Esophagus muscularis mucosa (tissue), 4 donors: ENCODE measurements at regions not wholly inside any gene's neighbourhood (a gene's known extent, or its start where the extent isn't known, plus 50 kb on each side); places are given as distances from the start of the nearest gene placed in this dataset.

Experiments
- DNase-seq: peaks from one replicate; pipeline ENCODE4 v3.0.0-alpha.2; 2017; ENCODE audit errors: extremely low spot score
- H3K27ac ChIP-seq, 4 donors: fragments of 200-600 bp; sonication (generic); replicated peaks in 1 of 4; 1 replicate in 3 of 4; 2 replicates in 1 of 4; pipeline ENCODE4 v1.5.1; 2016 to 2019; ENCODE audit warnings: mild to moderate bottlenecking in 1 of 4
- H3K27me3 ChIP-seq, 4 donors: fragments of 200-600 bp; sonication (generic); one replicate each; pipeline versions ENCODE4 v1.5.1 to v1.6.0; 2016 to 2019
- H3K36me3 ChIP-seq, 4 donors: fragments of 200-600 bp; sonication (generic); one replicate each; pipeline ENCODE4 v1.5.1; 2016 to 2019
- H3K4me1 ChIP-seq, 4 donors: fragments of 200-600 bp; sonication (generic); one replicate each; pipeline ENCODE4 v1.5.1; 2016 to 2019
- H3K4me3 ChIP-seq, 4 donors: fragments of 200-600 bp; sonication (generic); 1 replicate in 2 of 4; 2 replicates in 2 of 4; pipeline ENCODE4 v1.5.1; 2016 to 2019; ENCODE audit warnings: mild to moderate bottlenecking in 4 of 4, moderate library complexity in 1 of 4
- H3K9me3 ChIP-seq, 4 donors: fragments of 200-600 bp; sonication (generic); 1 replicate in 3 of 4; 2 replicates in 1 of 4; pipeline ENCODE4 v1.5.1; 2016 to 2019
- CTCF ChIP-seq, 3 experiments: fragments of 200-600 bp in 2 of 3; fragments of 450-650 bp in 1 of 3; sonication (generic) in 2 of 3; IDR thresholded peaks; one replicate each; pipeline ENCODE4 v1.5.1; 2017 to 2019; ENCODE audit warnings: antibody characterized with exemption in 3 of 3, mild to moderate bottlenecking in 2 of 3, moderate library complexity in 1 of 3
- EP300 ChIP-seq: sonication (generic); formaldehyde crosslinking; IDR thresholded peaks from one replicate; pipeline ENCODE4 v1.6.1; 2017; ENCODE audit warnings: antibody characterized with exemption
- POLR2A ChIP-seq: fragments of 450-650 bp; IDR thresholded peaks from one replicate; pipeline ENCODE4 v1.6.1; 2017; ENCODE audit warnings: antibody characterized with exemption, moderate library complexity, mild to moderate bottlenecking, low read depth
- POLR2AphosphoS5 ChIP-seq, 2 donors: sonication (generic); formaldehyde crosslinking; IDR thresholded peaks; one replicate each; pipeline ENCODE4 v1.6.1; 2017; ENCODE audit warnings: antibody characterized with exemption in 2 of 2
- WGBS: methylation state at CpG from one replicate; pipeline ENCODE4 v1.1.5; 2018; 5-methylcytosine and 5-hydroxymethylcytosine counted together
- intact Hi-C: fragments of 100-400 bp; cut with DNase I; formaldehyde crosslinking; loops from one replicate; pipeline ENCODE4 v1.15.1; 2023

DNA sequence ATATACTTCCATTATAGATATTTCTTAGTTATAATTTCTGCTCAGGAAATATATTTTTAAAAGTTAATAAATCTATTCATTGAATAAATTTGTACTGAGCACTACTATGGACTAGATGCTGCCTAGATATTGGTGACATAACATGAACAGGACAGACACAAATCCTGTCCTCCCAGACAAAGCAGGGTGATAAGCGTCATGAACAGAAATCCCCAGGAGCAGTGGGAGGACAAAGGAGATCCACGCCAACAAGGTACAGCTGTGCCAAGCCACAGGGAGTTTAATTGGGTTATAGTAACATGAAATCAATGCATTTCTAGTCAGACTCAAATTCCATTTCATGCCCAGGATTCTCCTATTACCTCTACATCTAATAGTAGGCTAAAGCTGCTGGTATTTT, 171.8 kb upstream of the CPNE8 start:
- Histone ChIP-seq H3K36me3 (no peaks in the 10 kb centered on the region), H3K27ac (no peak overlapping the region), H3K4me3 (no peak overlapping the region), H3K9me3 (no peaks in the 10 kb centered on the region), H3K4me1 (no peaks in the 10 kb centered on the region), H3K27me3 (no peaks in the 10 kb centered on the region)
- TF ChIP-seq POLR2A = no peak
- TF ChIP-seq CTCF (IDR thresholded peaks at IDR 0.05) = no peak
- no peak for TF ChIP-seq POLR2AphosphoS5 (IDR thresholded peaks at IDR 0.05)
- no peak for TF ChIP-seq EP300
- intact Hi-C loops = no loop called here
- DNase-seq = no peak
- 57% methylated on average over 2 of the region's 2 CpGs for WGBS

- no peak overlapping the region for H3K27ac ChIP-seq
- no peaks in the 10 kb centered on the region for H3K36me3 ChIP-seq
- no peaks in the 10 kb centered on the region for H3K4me1 ChIP-seq
- intact Hi-C loops = no loop called here
- no peaks in the 10 kb centered on the region for H3K27me3 ChIP-seq
- WGBS = 71% methylated on average over 2 of the region's 2 CpGs
- TF ChIP-seq POLR2A (no peak), EP300 (no peak), POLR2AphosphoS5 (IDR thresholded peaks at IDR 0.05) (no peak), CTCF (IDR thresholded peaks at IDR 0.05) (no peak)
- H3K9me3 ChIP-seq = no peaks in the 10 kb centered on the region
- DNase-seq = no peak
- H3K4me3 ChIP-seq = no peak overlapping the region
Measured at GRCh38 chr12:39074063-39074462, 168.7 kb upstream of the CPNE8 start.

DNA sequence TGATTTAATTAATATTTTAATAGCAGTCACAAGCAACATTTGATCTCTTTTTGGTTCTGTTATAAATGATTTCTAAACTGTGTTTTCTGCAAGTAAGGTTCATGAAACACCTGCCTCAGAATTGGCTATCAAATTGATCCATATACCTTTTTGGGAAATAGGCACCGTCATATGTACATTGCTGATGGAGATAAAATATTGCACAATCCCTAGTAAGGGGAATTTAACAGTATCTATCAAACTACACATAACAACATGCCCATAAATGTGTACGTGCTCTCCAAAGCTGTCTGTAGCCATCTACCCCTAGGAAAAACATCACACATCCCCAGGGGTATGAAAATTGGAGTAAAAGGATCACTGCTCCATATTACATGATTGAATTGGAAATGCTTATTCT, 167.3 kb upstream of the CPNE8 start:
- no peak for DNase-seq
- WGBS = 78% methylated on average over 2 of the region's 2 CpGs
- Histone ChIP-seq H3K4me3 (no peak overlapping the region), H3K27ac (no peak overlapping the region), H3K27me3 (no peaks in the 10 kb centered on the region), H3K9me3 (no peaks in the 10 kb centered on the region), H3K4me1 (no peaks in the 10 kb centered on the region), H3K36me3 (no peaks in the 10 kb centered on the region)
- intact Hi-C loops = no loop called here
- TF ChIP-seq POLR2AphosphoS5 (IDR thresholded peaks at IDR 0.05) (no peak), EP300 (no peak), POLR2A (no peak), CTCF (IDR thresholded peaks at IDR 0.05) (no peak)

GRCh38 chr12:39071611-39072010, 166.2 kb upstream of the CPNE8 start:
- 78% methylated on average over 4 of the region's 4 CpGs for WGBS
- Histone ChIP-seq H3K4me3 (no peak overlapping the region), H3K9me3 (no peaks in the 10 kb centered on the region), H3K4me1 (no peaks in the 10 kb centered on the region), H3K27ac (no peak overlapping the region), H3K36me3 (no peaks in the 10 kb centered on the region), H3K27me3 (no peaks in the 10 kb centered on the region)
- DNase-seq = no peak
- intact Hi-C loops = no loop called here
- TF ChIP-seq POLR2AphosphoS5 (IDR thresholded peaks at IDR 0.05) = no peak
- TF ChIP-seq CTCF (IDR thresholded peaks at IDR 0.05) = no peak
- TF ChIP-seq EP300 = no peak
- no peak for TF ChIP-seq POLR2A

GRCh38 chr12:39070775-39071174, 165.4 kb upstream of the CPNE8 start:
- no peak overlapping the region for H3K4me3 ChIP-seq
- no peaks in the 10 kb centered on the region for H3K27me3 ChIP-seq
- WGBS = 70% methylated on average over 2 of the region's 2 CpGs
- TF ChIP-seq POLR2A (no peak), POLR2AphosphoS5 (IDR thresholded peaks at IDR 0.05) (no peak), EP300 (no peak), CTCF (IDR thresholded peaks at IDR 0.05) (no peak)
- H3K9me3 ChIP-seq = no peaks in the 10 kb centered on the region
- no peak overlapping the region for H3K27ac ChIP-seq
- no peaks in the 10 kb centered on the region for H3K4me1 ChIP-seq
- intact Hi-C loops = no loop called here
- no peak for DNase-seq
- H3K36me3 ChIP-seq = no peaks in the 10 kb centered on the region
